ENCODE measurements at regions not wholly inside any gene's neighbourhood (a gene's known extent, or its start where the extent isn't known, plus 50 kb on each side); places are given as distances from the start of the nearest gene placed in this dataset.
"Not testable (repeated sequence)": the region's sequence is repeated elsewhere in the genome, so short reads cannot be mapped to it uniquely, and the experiment has no call there.

DNA sequence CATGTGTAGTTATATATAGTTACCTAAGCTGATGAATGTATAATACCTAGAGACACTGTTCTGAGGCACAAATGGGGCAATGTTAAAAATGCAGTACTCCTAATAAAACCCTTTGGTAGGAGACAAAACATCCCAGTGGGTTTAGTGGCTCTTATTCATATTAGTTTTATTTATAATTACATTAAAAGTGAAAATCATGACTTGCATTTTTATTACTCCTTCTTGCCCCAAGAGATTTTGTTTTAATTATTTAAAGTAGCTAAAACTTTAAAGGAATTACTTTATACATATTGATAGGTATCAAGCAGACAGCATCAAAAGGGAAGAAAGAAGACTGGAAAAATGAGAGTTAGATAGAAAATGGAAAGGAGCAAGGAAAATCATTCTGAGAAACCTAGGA, 688.6 kb downstream of the GALC start:
- no peak for DNase-seq

DNA sequence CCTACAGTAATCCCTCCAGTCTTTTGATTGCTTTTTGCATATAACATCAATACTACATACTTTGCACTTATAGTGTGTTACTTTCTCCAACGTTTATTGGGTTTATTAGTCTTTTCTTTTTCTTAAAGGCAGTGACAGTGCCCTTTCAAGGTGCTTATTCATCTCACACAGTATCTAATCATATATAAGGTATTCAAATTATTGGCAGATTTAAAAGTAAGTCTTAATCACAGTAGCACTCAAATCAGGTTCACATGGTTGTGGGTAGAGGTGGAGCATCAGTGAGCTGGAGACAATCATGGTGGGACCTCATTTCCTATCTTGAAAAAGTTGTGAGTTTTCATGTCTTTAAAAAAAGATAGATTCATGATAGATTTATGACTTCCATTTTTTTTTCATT, 706.2 kb downstream of the GALC start:
- DNase-seq: no peak

GRCh38 chr14:87286191-87286590, 706.8 kb downstream of the GALC start:
- DNase-seq: no peak

DNA sequence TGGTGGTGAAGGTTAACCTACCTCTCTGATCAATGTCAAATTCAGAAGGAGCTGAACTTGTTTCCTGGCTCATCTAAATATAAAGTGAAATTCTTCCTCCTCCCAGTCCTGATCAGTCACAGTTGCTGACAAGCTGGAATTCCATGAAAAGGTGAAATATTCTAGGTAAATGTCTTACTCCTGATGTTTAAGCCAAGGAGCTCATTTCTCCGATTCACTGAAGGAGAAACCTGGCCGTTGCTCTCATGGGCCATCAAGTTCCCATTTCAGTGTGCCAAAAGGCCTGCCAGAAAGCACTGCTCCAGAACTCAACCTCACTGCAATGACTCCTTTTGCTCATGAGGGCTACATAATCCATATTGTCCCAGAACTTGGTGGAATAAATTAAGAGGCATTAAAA, 707.5 kb downstream of the GALC start:
- DNase-seq: no peak

- DNase-seq: no peak
Measured at GRCh38 chr14:87283547-87283946, 709.4 kb downstream of the GALC start.

DNA sequence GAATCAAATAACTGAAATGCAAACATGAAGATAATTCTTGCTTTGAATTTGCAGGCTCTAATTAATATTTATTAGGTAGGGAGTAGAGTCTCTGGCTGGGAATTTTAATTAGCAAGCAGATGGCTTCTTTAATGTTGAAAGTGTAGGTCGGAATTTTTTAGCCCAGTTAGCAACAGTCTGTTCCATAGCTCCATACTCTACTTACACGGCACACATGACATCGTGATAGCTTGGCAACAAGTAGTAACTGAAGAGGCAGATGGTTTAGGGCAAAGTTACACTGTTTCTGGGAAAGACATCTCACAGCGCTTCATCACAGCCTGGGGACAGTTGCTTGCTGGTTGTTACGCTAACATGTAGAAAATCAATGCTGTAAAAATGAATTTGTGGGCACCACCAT, 710.7 kb downstream of the GALC start:
- DNase-seq: no peak

DNA sequence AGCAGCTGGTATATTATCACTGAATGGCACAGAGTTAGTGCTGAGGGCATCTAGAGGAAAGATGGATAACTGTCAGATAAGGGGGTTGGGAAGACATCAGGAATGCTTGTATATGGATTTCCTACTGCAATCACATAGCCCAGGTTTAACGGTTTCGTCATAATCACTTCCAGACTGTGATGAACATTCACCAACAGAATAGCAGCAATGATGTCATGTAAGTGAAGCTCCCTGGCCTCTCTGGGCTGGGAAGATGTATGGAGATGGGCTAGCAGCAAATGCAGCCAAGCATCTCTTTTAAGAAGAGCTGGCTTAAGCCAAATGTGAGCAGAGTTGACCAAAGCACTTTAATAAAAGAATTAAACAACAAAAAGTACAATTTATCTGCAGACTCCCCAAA, 714.6 kb downstream of the GALC start:
- DNase-seq: no peak

DNA sequence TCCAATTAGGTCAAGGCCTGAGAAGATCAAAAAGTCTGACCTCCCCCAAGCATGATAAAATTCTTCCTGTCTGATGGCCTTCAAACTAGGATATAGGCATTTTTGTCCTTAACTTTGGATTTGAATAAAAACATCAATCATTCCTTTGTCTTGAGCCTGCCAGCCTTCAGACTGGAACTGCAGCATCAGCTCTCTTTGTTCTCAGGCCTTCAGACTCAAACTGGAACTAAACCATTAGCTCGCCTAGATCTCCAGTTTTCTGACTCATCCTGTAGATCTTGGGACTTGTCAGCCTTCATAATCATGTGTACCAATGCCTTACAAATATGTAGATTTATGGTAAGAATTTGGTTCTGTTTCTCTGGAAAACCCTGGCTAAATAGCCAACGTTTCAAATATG, 721.7 kb downstream of the GALC start:
- no peak for DNase-seq

GRCh38 chr14:87268997-87269396, 724.0 kb downstream of the GALC start:
- DNase-seq: no peak

- DNase-seq: no peak
Measured at GRCh38 chr14:87264796-87265195, 728.2 kb downstream of the GALC start.

GRCh38 chr14:87264272-87264785, 728.7 kb downstream of the GALC start:
- no peak for DNase-seq

DNA sequence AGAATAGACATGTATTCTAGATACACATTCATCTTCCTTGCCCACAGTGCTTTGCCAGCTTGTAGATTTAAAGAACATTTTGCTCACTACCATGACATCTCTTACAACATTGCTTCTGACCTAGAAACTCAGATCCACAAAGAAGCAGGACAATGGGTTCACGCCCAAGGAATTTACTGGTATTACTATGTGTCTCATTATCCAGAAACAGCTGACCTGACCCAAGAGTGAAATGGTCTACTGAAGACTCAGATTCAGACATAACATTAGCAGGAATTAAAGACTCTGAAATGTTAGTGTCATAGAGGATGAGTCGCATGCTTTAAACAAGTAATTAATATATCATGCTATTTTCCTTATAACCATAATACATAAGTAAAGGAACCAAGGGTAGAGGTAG, 731.4 kb downstream of the GALC start:
- no peak for DNase-seq

- DNase-seq: no peak
Measured at GRCh38 chr14:87260460-87260859, 732.5 kb downstream of the GALC start.

GRCh38 chr14:87257421-87257820, 735.6 kb downstream of the GALC start:
- no peak for DNase-seq

DNA sequence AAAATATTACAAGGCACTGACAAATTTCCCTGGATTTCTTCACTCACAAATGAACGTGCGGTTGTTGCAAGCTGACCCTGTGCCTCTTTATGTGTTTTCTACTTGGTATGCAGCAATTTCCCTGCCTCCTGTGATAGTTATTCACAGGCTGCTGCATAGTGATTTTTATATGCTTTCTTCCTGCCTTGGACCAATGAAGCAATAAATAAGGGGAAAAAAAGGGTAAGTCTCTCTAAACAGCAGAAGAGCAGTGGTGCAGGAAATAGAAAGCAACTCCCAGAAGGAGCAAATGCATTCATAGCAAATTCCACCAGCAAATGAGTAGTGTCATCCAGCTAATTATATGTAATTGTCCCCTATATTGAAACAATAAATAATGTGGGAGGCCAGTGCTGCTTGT, 737.9 kb downstream of the GALC start:
- DNase-seq: no peak

- DNase-seq: no peak
Measured at GRCh38 chr14:87254331-87254874, 738.6 kb downstream of the GALC start.

GRCh38 chr14:87253791-87254190, 739.2 kb downstream of the GALC start:
- not testable (repeated sequence) for DNase-seq

DNA sequence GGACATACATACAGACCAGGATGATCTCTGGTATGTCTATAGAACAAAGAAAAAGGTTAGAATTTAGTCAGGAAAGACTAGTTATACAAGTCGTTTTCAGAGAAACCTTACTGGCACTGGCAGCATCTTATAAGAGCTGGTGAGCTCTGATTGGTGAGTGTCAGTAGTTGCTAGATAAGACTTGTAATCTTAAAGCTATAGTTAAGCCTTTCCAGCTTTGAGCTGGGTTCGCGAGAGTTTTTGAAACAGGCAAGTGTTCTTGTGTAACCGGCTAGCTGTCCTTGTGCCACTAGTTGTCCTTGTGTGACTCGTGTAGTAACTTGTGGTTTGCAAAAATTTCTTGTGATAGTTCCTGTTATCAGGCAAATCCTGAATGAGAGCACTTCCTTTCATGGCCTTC, 740.9 kb downstream of the GALC start:
- DNase-seq: peak; percentile 19

- no peak for DNase-seq
Measured at GRCh38 chr14:87251011-87251410, 742.0 kb downstream of the GALC start.

DNA sequence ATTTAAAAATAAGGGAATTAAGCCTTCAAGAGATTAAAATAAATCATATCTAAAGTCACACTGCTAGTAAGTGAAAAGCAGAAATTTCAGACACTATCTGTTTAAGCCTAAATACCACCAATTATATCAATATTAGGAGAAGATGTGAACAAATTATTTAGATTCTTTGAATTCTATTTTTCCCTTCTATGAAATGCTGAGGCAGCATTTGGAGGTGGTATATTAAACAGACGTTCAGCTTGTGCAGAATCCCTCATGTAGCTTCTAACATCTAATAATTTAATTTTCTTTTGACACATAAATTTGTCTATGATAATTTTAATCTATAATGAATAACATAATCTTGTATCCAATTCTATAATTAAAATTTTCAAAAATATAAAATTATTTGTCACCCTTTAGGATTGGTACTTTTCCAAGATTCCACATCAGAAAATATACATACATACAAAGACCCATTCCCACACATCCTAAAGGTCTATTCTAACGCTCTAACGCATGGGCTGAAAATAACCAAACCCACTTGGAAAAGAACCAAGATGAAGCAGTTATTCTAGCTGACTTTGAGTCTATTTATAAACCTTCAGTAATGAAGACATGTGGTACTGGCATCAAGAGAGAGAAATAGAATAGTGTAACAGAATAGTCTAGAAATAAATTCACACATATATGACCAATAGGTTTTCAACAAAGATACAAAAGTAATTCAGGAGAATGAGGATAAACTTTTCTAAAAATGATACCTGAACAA, 751.8 kb downstream of the GALC start:
- DNase-seq: peak; percentile 8

GRCh38 chr14:87240319-87240718, 752.7 kb downstream of the GALC start:
- DNase-seq: not testable (repeated sequence)

GRCh38 chr14:87233806-87234384, 759.1 kb downstream of the GALC start:
- DNase-seq: no peak

- DNase-seq: no peak
Measured at GRCh38 chr14:87233266-87233665, 759.7 kb downstream of the GALC start.
